DMS79 (cell line): ENCODE measurements at regions not wholly inside any gene's neighbourhood (a gene's known extent, or its start where the extent isn't known, plus 50 kb on each side); places are given as distances from the start of the nearest gene placed in this dataset.

Experiments
- DNase-seq: peaks from one replicate; lab custom pipeline; 2025; lab: John Stamatoyannopoulos, UW

- DNase-seq = no peak
These were observed 54.2 kb downstream of the S1PR1 start for GRCh38 chr1:101290922-101291561.

DNA sequence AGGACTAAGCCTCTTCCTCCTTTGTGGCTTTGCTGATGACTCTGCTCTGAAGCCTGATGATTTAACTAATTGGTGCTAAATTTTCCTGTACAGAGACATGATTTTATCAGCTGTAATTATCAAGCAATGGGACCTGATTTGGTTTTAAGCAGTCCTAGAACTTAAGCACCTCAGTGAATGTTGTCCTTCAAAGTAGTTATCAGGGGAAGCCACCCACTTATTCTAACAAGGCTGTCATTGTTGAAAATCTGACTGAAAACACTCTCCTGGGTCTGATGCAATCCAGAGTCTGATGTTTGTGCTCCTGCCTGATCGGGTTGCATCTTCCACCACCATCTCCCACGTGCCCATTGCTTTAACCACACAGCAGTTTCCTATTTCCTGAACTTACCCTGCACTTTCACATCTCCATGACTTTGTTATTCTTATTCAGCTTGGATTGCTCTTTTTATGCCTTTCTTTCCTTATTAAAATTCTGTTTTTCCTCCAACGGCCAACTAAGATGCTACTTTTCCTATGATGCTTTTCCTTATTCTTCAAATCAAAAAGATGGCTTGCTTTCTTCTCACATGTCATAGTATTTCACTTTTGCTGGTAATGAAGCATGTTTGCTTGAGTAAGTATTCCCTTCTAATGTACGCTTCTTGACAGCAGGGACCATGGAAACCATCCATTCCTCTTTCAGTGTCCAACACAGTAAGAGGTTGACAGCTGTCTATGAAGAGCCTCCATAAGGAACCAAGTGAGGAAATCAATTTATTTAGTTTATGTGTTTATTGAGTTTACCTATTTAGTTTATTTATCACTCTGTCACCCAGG lies 55.0 kb downstream of the S1PR1 start:
- no peak for DNase-seq

DNA sequence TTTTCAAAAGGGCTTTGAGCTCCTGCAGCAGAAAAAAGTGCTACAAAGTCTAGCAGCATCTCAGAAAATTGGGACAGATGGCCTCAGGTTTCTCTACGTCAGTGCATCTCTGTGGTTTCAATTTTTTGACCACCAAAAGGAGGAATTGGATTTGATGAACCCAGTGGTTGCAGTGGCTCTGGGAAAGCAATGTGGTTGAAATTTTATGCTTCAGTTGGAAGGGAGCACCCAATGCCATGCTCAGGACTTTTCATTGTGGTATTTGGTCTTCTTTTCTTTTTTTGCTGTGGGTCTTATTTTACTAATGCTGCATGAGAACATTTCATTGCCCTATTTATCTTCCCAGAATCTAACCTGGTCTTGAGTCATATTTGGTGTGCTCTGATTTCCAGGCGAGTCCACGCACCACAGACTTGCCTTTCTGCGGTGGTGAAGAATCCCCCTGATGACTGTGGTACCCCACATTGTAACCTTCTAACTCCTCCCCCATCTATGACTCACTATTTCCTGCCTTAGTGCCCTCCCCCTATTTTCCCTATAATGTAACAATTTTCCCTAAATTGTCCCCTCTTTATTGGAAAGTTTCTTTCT lies 56.7 kb downstream of the S1PR1 start:
- DNase-seq = no peak

DNA sequence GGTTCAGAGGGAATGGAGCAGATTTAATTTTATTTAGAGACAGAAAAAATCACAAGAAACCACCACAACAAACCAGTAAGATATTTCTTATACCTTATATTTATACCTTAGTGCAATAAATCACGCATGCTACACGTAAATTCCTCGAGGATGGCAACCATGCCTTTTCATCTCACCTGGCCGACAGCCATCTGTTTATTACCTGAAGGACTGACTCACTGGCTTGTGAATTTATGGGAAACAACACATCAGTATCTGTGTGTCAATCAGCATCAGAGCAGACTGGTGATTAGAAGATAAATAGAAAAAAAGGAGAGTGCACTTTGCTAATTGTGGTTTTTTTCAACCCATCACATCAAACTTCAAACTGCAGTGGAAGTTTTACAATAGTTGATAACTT lies 58.4 kb downstream of the S1PR1 start:
- DNase-seq = no peak

DNA sequence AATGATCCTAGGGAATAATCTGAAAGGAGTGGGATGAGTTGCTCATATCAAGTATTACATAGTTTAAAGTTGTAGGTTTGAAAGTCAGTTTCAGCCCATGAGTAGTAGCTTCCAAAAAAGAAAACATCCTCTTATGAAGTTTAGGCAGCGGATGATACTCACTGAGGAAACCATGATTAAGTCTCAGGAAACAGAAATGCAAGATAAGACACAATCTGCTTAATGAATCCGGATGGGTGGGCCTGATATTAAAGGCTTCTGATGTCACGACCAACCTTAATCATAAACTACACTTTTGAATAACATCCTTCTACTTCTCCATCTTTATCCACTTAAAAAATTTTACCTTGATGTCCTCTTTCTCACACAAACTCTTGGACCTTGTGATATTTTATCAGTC lies 61.8 kb downstream of the S1PR1 start:
- no peak for DNase-seq

- no peak for DNase-seq
These were observed 62.3 kb downstream of the S1PR1 start for GRCh38 chr1:101299141-101299540.

GRCh38 chr1:101299710-101300109 lies 62.9 kb downstream of the S1PR1 start:
- no peak for DNase-seq

- no peak for DNase-seq
These were observed 64.1 kb downstream of the S1PR1 start for GRCh38 chr1:101300916-101301315.

DNA sequence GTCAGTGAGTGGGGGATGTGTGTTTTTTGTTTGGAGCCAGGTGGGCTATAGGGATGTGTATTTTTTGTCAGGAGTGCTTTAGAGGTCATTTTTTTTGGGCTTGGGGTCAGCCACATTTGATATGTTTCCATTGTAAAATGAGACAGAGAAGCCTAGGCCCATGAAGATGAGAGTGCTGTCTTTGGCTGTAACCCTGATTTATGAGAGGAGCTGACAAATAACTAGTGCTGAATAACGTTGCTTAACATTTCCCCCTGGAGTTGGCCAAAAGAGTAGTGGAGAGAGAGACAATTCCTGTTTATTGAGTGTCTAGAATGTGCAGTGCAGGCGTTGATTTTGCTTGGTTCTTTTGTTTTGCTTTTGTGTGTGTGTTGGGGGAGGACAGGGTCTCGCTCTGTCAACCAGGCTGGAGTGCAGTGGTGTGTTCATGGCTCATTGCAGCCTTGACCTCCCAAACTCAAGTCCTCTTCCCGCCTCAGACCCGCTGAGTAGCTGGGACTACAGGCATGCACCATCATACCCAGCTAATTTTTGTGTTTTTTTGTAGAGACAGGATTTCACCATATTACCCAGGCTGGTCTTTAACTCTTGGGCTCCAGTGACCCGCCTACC lies 64.7 kb downstream of the S1PR1 start:
- no peak for DNase-seq

DNA sequence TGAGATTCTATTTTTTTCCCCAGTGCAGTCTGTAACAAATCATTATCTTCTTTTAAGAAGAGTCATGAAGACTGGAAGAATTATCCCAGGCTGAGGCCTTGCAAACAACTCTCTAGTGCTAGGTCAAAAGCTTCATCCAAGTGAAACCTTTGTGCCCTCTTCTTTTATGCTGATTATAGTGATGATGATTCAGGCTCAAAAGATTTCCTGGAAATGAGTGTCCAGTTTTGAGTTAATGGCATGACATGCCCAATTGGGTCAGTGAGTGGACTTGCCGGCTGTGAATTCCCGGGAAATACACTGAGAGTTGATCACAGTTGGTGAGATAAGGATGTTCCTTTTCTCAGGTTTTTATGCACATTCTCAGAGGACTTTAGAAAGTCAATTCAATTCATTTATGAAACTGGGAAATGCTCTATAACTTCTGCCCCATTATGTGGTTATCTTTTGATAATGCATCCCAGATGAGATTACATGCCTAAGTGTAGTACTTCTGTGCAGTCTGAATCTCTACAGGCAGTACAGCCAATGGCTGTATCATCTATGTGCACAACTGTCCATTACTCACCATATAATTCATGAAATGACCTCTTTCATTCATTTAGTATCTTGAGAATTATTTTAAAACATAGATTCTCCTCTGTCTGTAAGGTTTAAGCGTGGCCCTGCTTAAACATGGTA lies 66.2 kb downstream of the S1PR1 start:
- no peak for DNase-seq

DNA sequence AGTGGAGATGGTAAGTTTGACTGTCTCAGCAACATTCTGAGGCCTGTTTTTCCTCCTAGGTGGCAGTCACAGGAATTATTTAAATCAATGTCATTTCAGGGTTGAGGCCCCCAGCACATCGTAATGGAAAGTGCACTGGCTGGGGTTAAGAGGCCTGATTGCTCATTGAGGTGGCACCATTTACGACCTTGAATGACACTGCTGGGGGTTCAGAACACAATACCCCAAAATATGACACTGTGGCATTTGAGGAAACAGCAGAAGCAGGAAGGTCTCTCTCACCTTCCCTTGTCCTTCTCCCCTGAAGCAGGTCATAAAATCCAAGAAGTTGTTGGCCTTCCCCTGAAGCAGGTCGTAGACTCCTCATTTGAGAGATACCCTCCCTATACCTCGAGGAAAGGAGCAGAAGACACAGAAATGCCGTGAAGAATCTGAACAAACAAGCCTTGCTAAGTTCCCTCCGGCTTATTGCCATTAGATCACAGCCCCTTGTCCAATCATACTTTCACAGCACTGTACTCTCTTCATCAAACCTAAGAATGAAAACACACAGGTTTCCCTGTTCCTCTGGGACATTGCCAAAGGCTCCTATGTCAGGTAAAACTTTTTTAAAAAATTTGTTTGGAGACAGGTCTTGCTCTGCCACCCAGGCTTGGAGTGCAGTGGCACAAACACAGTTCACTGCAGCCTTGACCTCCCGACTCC lies 71.3 kb downstream of the S1PR1 start:
- no peak for DNase-seq

GRCh38 chr1:101308935-101309333 lies 72.1 kb downstream of the S1PR1 start:
- DNase-seq = no peak

DNA sequence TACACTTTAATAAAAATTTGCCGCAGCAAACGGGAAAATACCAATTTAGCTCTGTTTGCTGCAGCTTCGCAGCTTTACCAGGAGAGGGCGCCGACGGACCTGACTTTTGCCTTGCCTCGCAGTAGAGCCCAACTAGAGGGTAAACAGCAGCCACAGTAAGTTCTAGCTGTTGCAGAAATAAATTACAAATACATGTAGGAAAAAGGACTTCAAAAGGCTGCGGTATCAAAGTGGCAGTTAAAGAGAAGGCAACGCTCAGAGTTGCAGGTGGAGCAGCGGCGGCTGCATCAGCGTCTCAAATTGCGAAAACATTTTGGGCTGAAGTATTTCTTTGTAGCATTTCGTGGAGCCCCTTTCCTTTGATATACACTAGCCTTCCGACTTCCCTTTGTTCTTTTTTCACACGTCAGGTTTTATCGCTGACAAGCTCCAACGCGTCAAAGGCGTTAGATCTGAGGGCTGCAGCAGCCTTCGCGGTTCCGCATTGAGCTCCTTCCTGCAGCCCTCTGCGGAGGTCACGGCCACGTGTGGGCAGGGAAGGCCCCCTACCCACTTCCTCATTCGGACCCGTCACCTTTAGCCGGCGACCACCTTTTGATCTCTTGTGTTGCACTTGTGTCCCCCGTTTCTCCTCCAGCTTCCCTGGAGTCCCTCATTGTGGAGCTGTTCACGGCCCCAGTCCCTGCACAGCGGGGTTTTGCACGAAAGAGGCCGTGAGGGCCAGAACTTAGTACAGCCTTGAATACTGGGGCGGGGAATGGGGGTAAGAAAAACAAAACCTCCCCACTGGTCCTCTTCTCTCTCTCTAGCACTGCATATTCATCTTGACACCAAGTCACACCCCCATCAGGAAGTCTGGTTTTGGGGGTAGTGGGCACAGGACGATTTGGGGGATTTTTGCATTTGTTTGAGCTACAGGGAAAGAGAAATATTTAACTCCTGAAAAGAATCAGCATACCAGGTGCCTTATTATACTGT lies 72.8 kb downstream of the S1PR1 start:
- DNase-seq = no peak

DNA sequence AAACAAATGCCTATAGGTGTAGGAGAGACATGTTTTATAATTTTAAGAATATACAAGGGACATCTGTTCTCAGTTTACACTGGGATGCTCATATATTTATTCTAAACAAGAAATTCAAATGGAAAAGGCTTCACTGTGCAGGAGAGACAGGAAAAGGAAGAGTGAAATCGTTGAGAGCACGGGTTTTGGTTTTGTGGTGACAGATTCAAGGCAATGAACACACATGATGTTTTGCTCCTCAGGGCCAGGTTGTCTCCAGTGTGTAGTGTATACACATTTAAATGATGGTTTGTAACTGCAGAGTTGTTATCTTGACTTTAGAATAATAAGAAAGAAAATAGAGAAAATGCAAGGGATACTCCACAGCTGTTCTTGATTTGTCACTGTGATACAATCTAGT lies 73.7 kb downstream of the S1PR1 start:
- DNase-seq = no peak

DNA sequence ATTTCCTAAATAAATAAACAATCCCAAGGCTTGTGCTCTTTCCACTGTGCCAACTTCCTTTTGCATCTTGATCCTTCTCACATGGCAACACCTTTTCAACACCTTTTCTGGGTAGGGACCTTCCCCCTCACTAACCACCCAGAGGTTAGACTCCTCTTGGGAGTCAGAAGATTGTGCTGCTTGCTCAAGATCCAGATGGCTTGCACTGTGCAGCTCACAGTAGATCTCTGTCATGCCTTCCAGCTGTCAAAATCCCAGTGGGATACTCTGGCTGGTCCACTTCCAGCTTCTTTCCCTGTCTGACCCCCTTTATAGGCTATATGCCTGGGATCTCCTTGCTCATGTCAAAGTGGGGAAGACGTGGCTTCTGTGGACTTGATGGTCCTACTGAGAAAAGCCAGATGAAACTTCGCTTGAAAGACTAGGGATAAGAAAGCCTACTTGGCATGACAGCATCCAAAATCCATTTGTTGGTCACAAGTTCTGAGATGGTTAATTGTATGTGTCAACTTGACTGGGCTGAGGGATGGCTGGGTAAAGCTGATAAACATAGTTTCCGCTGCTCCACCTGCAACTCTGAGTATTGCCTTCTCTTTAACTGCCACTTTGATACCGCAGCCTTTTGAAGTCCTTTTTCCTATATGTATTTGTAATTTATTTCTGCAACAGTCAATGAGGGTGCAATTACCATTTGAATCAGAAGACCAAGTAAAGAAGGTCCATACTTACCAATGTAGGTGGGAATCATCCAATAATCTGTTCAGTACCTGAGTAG lies 74.5 kb downstream of the S1PR1 start:
- no peak for DNase-seq

DNA sequence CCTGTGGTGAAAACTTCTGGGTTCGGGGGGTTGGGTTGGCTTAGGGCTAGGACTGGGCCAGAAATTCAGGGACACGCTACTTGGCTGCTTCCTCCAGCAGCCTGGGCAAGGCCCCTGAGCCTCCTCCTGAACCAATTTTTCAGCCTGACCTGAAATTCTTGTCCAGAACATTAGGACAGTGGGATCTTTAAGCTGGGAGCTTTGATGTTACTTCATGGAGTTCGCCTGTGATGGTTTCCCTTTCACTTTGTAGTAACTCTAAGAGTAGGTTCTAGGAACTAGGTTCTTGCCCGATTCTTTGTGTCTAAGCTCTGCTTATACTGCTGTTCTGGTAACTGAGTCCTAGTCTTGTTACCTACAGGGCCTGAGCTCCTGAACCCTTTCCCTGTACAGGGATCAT lies 75.3 kb downstream of the S1PR1 start:
- no peak for DNase-seq

DNA sequence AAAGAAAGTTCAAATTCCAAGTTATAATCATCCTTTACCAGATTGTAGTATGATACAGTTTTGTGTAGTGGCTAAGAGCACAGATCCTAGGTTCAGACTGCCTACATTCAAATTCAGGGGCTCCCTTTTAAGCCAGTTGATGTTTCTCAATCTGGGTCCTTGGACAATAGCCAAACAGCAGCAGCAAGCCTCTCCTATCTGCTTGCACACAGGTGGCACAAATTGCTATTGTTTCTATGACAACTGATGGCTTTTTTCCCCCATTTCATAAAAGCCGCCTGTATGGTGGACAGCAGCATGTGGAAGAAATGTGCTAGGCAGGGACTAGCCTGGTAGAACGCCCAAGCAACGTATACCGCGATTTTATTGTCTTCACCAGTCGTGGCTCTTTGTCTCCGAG lies 76.5 kb downstream of the S1PR1 start:
- DNase-seq = no peak

- no peak for DNase-seq
These were observed 77.4 kb downstream of the S1PR1 start for GRCh38 chr1:101314244-101314643.

DNA sequence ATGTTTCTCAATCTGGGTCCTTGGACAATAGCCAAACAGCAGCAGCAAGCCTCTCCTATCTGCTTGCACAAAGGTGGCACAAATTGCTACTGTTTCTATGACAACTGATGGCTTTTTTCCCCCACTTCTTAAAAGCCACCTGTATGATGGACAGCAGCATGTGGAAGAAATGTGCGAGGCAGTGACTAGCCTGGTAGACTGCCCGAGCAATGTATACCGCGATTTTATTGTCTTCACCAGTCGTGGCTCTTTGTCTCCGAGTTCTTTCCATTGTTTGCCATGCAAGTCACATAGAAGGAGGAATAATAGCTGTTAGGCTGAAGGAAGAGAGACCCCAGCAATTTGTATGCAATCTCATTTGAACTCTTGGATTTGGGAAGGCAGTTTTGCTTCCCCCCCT lies 79.4 kb downstream of the S1PR1 start:
- peak; percentile 18 for DNase-seq

DNA sequence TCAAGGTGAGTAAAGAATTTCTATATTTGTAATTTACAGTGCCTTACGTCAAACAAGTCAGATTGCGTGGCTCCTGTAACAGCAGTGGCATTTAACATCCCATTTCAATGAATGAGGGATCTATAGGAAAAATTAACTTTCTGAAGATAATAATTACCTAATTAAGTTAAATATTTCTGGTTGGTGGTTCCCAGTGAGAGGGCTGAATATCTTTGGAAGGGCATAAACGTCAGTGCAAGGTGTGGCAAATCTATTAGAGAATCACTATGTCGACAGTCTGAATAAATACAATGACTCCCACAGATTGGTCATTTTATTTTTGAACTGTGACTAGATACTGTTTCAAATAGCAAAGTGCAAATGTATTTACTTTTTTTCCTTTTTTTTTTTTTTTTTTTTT lies 80.0 kb downstream of the S1PR1 start:
- no peak for DNase-seq
